ENCODE measurements at regions not wholly inside any gene's neighbourhood (a gene's known extent, or its start where the extent isn't known, plus 50 kb on each side); places are given as distances from the start of the nearest gene placed in this dataset.

- FAIRE-seq, result no peak
- DNase-seq (ENCODE audit: low spot score), result no peak
Observed at GRCh38 chr10:128912568-128913311, 554.3 kb upstream of the MGMT start.

DNA sequence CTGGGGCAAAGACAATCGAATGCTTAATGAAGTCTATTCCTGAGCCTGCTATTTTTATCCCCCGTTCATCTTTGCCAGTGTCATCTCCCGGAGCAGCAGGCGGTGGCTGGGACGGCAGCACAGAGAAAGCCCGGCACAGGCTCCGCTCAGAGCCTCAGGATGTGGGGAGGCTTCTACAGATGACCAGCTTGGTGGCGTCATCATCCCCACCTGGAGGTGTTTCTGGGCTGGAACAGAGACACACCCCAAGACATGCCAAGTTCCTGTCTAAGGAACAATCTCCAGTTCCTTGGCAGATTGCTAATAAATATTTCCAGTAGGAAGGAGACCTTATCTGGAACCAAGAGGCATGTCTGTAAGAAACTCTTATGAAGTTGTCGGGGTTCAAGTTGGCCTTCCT lies 552.4 kb upstream of the MGMT start:
- FAIRE-seq, result no peak

DNA sequence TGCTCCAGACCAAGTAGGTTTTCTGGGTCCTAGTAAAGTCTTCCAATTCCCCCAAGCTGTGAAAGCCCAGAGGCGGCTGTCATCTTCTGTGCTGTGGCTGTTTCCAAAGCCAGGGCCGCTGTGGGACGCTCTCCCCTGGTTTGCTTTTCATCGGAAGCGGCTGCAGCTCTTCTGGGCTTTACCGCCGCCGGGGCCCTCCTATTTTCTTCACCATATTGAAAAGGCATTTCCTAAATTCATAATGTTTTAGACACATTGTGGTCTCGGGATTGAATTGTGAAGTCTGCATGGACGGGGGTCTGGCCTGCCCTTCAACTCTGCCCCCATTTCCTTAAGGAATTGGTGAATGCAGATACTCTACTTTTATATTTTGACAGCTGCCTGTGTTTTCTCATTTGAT lies 551.4 kb upstream of the MGMT start:
- FAIRE-seq (no peak), DNase-seq (ENCODE audit: low spot score) (no peak)

More for the DNA sequence above, 552.4 kb upstream of the MGMT start:
- DNase-seq (ENCODE audit: low spot score), result no peak

DNA sequence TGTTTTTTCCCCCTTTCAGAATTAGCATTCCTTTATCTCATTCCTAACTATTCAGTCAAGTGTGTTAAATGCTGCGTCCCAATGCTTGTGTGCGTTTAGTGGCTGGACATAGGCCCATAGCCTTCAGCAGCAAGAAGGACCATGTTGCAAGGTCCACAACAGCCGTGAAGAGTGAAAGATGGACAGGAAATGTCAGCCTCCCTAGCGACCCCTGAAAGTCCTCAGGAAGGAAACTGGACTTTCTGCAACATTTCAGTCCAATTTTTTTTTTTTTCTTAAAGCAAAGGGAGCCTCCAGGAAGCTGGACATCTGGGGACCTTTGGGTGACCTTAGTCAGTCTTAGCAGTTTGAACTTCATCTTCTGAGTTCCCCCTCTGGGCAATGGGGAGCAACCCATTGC lies 550.7 kb upstream of the MGMT start:
- FAIRE-seq, result no peak

DNA sequence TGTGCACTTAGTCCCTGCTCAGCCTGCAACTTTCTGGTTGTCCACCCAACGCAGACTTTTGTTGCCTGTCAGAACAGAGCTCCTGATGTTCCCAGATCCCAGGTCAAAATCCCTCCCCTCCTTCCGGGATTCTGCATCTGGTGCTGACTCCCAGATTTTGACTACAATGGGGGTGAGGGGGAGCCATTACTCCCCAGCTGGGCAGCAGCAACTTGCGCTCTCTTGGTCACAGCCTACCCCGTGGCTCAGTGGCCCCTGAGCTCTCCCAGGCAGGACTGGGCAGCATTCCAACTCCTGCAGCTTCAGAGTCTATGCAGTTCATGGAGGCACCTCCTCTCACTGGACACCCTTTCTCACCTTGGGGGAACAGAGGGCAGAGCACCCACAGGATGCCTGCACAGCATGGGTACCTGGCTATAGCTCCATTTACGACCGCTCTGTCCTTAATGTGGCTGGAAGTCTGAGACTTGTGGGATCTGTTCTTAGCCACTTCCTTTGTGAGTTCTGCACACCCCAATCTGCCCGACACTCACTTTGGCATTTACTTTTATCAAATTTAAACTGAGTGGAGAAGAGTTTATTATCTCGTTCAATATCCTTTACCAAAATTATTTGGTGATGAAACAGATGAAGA lies 545.5 kb upstream of the MGMT start:
- no peak for DNase-seq (ENCODE audit: low spot score)
- no peak for FAIRE-seq

More for the DNA sequence above, 550.7 kb upstream of the MGMT start:
- DNase-seq (ENCODE audit: low spot score), result no peak

DNA sequence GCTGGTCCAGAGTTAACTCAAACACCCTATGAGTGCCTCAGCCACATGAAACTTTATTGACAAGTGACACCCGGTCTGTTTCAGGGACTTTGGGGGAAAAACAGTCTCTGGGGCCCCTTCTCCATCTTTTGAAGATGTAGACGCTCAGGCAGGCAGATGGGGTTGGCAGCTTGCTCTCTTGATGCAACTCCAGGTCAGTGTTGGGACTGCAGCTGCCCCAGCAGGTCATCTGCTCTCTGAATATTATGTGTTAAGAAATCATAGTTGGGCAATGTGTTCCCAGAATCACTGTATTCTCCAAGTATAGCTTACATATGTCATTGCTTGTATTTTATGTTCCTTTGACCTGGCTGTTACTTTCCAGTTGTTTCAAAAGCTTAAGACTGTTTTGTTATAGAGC lies 544.9 kb upstream of the MGMT start:
- FAIRE-seq (no peak), DNase-seq (ENCODE audit: low spot score) (no peak)

DNA sequence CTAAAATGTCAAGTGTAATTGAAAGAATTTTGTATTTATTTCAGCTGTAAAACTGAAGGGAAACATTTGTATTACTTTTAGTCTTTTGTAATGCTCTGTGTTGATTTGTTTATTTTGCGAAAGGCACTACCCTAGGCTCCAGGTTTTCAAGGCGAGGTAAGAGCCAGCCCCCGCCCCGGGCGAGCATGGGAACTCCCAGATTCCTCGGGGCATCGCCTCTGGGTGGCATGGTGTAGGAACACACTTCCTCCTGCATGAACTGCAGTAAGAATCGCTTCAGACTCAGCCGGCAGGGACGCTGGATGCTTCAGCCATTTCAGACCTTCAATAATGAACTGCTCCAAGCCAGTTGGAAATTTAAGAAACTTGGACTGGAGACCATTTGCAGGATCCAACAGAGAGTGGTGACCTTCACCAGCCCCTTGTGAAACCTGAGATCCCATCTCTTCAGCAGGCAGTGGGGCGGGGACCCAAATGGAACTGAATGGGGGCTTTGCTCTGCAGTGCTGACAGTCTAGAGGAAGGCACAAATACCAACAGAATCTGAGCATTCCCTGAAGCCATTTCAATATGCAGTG lies 544.3 kb upstream of the MGMT start:
- DNase-seq (ENCODE audit: low spot score), result no peak

GRCh38 chr10:128924918-128925317 lies 542.1 kb upstream of the MGMT start:
- no peak for FAIRE-seq
- DNase-seq (ENCODE audit: low spot score), result no peak

More for the DNA sequence above, 544.3 kb upstream of the MGMT start:
- FAIRE-seq, result no peak

DNA sequence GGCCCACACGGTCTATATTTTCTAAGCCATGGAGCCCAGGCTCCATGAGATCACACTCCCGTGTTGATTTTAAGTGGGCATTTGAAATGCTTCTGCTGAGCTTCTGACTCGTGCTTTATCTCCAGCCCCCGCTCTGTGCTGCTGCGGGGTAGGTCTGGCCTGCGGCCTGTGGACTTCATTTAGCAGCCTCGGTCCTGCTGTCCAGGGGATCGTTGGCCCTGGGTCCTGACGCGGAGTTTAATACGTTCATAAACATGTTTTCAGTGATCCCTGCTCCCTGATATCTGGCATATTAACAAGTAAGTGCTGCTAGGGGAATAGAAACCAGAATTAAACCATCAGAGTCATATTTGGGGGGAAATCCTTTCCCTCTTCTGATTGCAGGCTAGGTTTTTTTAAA lies 540.3 kb upstream of the MGMT start:
- DNase-seq (ENCODE audit: low spot score) (no peak), FAIRE-seq (no peak)

- no peak for DNase-seq (ENCODE audit: low spot score)
- no peak for FAIRE-seq
Observed at GRCh38 chr10:128927497-128928161, 539.4 kb upstream of the MGMT start.

DNA sequence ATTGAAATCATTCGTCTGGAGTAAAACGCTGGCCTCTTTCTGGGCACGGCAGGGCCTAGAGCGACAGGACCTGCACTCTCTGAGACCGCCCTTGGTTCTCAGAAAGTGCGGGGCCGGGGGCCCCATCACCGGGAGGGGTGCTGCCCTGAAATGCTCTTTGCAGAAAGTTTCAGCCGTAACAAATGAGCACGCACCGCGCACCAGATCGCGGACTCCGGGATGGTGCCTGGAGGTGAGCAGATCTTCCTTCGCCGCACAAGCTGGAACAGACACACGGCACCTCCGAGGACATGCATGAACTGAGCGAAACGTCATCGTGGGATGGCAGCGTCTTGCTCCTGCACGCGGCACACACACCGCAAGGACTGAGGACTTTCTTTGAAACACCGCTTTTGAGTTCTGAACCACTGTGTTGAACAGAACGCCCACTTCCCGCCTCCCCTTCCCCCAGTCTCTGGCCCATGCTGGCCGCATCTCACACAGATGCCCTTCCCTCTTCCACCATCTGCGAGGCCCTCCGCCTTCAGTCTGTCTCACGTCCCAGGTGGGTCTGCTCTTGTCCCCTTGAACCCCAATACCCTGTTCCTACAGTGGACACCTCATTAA lies 538.7 kb upstream of the MGMT start:
- DNase-seq (ENCODE audit: low spot score) (no peak), FAIRE-seq (no peak)

- FAIRE-seq (no peak), DNase-seq (ENCODE audit: low spot score) (no peak)
Observed at GRCh38 chr10:128929131-128929530, 537.9 kb upstream of the MGMT start.

DNA sequence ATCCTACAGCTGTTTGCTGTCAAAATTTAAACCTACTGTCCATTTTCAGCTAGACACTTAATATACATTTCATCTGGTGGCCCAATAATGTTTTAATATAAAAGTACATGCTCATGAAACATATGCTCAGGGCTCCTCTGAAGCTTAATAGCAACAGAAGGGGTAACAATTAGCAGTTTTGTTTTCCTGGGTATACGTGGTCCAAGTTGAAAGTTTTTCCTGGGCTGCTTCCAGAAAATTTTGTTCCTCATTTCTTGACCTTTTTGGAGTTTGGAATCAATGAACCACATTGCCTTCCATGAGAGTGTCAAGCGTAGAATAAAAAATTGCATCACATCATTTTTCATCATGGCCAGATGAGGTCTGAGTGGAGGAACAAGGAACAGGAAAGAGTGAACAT lies 537.3 kb upstream of the MGMT start:
- no peak for DNase-seq (ENCODE audit: low spot score)

DNA sequence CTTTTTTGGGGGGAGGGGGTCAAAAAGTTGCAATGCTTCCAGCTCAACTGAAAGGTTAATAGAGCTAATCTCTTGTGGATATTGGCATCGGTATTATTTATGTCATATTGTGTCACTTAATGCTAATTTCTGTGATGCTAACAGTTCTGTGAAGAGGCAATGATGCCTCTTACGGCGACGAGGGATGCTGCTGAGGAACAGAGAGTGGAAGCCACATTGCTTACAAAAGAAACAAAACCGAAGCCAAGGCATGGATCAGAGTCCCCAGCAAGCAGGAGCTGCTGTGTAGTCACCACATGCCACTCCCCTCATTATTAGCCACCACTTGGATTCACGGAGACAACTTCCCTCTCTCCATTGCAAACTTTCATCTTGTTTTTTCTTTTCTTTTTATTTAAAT lies 536.5 kb upstream of the MGMT start:
- no peak for FAIRE-seq
- DNase-seq (ENCODE audit: low spot score), result no peak

More for the DNA sequence above, 537.3 kb upstream of the MGMT start:
- no peak for FAIRE-seq

DNA sequence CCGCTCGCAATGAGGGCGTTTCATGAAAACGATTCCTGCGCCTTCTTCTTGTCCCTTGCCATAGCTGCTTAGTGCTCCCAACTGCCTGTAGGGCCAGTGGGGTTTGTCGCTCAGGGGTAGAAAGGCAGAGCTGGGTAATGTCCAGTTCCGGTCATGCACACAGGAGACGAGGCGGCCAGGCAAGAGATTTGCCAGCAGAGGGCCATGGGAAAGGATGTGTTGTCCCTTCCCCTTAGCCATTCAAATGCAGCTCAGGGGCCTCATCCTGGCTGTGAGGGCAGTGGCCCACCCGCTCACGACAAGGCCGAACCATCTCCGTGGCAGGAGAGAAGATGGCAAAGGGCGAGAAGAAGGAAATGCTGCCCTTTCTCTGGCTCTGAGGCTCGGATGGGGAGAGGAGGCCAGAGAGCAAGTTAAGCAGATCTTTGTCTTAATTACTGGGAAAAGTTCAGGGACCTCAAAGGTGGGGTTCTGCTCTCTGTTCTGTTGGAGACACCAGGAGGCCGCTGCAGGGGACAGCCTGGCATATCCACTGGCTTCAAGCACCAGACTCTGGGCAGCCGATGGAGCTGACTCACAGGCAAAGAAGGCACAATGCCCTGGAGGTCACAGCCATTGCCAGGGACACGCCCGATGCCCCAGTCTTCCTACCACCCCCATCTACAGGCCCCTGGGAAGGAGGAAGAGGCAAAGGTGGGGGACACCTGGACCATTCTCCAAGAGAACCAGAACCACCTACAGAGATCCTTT lies 534.8 kb upstream of the MGMT start:
- FAIRE-seq (no peak), DNase-seq (ENCODE audit: low spot score) (no peak)

- DNase-seq (ENCODE audit: low spot score), result no peak
Observed at GRCh38 chr10:128934492-128934891, 532.5 kb upstream of the MGMT start.

GRCh38 chr10:128936392-128936791 lies 530.6 kb upstream of the MGMT start:
- DNase-seq (ENCODE audit: low spot score), result no peak
- no peak for FAIRE-seq

More at GRCh38 chr10:128934492-128934891, 532.5 kb upstream of the MGMT start:
- no peak for FAIRE-seq

- DNase-seq (ENCODE audit: low spot score) (no peak), FAIRE-seq (no peak)
Observed at GRCh38 chr10:128938558-128938957, 528.5 kb upstream of the MGMT start.

- no peak for FAIRE-seq
- DNase-seq (ENCODE audit: low spot score), result no peak
Observed at GRCh38 chr10:128940081-128940480, 527.0 kb upstream of the MGMT start.

- no peak for DNase-seq (ENCODE audit: low spot score)
- FAIRE-seq, result no peak
Observed at GRCh38 chr10:128943111-128943510, 523.9 kb upstream of the MGMT start.

DNA sequence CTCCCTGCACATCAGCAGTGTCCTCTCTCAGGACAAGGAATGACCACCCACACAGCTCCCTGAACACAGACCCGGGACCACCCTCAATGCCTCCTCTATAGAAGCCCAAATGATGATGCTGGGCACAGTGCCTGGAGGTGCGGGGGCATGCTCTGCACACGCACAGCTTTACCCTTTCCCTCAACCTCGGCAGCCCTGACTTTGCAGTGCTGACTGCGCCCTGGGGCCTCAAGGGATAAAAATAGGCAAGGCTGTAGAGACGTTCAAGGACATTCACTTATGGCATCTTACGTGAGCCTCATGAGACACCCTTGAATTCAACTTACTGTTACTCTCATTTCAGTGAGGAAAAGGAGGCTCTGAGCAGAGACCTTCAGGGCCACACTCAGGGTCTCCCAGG lies 521.6 kb upstream of the MGMT start:
- DNase-seq (ENCODE audit: low spot score) (no peak), FAIRE-seq (no peak)

Measured in urothelium cell line (cell line).